HT1080 (cell line): ENCODE measurements at regions not wholly inside any gene's neighbourhood (a gene's known extent, or its start where the extent isn't known, plus 50 kb on each side); places are given as distances from the start of the nearest gene placed in this dataset.
A peak's percentile ranks its signal among the peaks of the same experiment; 100 is the strongest.

Source experiments
- DNase-seq: peaks from one replicate; pipeline ENCODE4 v3.0.0-alpha.2; 2015; ENCODE audit warnings: low read depth

- DNase-seq: no peak
These were observed 208.9 kb downstream of the RBFOX3 start for GRCh38 chr17:79401704-79402674.

- DNase-seq: peak; percentile 53
These were observed 209.7 kb downstream of the RBFOX3 start for GRCh38 chr17:79400989-79401703.

GRCh38 chr17:79399610-79400144 lies 211.2 kb downstream of the RBFOX3 start:
- no peak for DNase-seq

- no peak for DNase-seq
These were observed 212.4 kb downstream of the RBFOX3 start for GRCh38 chr17:79398441-79398840.

- DNase-seq: no peak
These were observed 214.2 kb downstream of the RBFOX3 start for GRCh38 chr17:79396696-79397095.

- no peak for DNase-seq
These were observed 215.3 kb downstream of the RBFOX3 start for GRCh38 chr17:79395545-79395944.

- DNase-seq: no peak
These were observed 215.8 kb downstream of the RBFOX3 start for GRCh38 chr17:79395066-79395465.

GRCh38 chr17:79393358-79394052 lies 217.3 kb downstream of the RBFOX3 start:
- peak; percentile 48 for DNase-seq

GRCh38 chr17:79392598-79392997 lies 218.3 kb downstream of the RBFOX3 start:
- no peak for DNase-seq

- DNase-seq: peak; percentile 46
These were observed 219.2 kb downstream of the RBFOX3 start for GRCh38 chr17:79391376-79392233.

GRCh38 chr17:79389896-79390295 lies 221.0 kb downstream of the RBFOX3 start:
- no peak for DNase-seq

- peak; percentile 24 for DNase-seq
These were observed 222.1 kb downstream of the RBFOX3 start for GRCh38 chr17:79388556-79389295.

GRCh38 chr17:79387783-79388182 lies 223.1 kb downstream of the RBFOX3 start:
- DNase-seq: no peak

- no peak for DNase-seq
These were observed 224.8 kb downstream of the RBFOX3 start for GRCh38 chr17:79385962-79386563.

- DNase-seq: no peak
These were observed 228.5 kb downstream of the RBFOX3 start for GRCh38 chr17:79382313-79382712.

- DNase-seq: no peak
These were observed 231.0 kb downstream of the RBFOX3 start for GRCh38 chr17:79379700-79380445.

GRCh38 chr17:79377230-79377786 lies 233.5 kb downstream of the RBFOX3 start:
- no peak for DNase-seq

- no peak for DNase-seq
These were observed 236.0 kb downstream of the RBFOX3 start for GRCh38 chr17:79374807-79375206.
